GM20431 (cell line): ENCODE measurements at regions not wholly inside any gene's neighbourhood (a gene's known extent, or its start where the extent isn't known, plus 50 kb on each side); places are given as distances from the start of the nearest gene placed in this dataset.

Experiments
- in situ Hi-C: fragments of 300-500 bp; cut with MseI, MboI; formaldehyde crosslinking; loops from one replicate; pipeline ENCODE4 v1.15.0; 2020; ENCODE audit warnings: low sequenced_read_pairs; ENCODE audit not compliant: unreplicated experiment

DNA sequence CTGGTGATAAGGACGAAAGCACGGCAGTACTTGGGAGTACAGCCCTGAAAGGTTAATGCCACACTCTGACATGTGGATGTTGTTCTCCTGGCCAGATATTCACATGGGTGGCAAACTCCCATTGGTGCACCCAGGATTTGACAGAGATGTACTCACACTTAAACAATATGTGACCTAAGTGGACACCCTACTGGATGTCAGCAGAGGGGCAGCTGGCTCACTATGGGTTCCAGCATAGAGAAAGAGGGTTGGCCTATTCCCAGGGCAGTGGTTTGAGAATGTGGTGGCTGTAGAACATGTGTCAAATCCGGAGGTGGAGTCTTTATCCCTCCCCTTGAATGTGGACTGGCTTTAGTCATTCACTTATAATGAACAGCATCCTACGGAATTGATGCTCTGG, 333.2 kb downstream of the DHX35 start:
- in situ Hi-C loops, result no loop called here

DNA sequence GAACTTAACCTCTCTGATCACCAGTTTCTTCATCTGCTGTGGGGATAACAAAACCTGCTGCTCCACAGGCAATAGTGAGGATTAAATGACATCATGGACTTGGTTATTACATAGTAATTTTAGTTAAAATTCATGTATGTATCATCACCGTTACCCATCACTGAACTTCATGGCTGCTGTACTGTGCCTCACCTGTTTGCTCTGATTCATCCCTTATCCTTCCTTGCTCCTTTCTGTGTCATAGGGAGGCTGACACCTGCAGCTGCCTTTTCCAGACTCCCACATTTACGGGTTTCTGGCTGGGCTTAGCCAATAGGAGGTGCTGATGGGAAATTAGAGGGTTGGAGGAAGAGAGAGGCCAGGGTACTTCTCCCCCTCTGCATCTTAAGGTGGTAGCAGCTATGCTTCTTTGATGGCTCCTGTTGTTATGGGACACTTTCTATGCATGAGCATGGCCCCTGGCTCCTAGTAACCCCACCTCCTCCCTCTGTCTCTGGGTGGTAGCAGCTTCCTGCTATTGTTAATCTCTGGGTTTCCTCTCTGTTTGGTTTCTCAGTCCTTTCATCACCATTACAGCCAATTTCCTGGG, 332.1 kb downstream of the DHX35 start:
- in situ Hi-C loops, result no loop called here

DNA sequence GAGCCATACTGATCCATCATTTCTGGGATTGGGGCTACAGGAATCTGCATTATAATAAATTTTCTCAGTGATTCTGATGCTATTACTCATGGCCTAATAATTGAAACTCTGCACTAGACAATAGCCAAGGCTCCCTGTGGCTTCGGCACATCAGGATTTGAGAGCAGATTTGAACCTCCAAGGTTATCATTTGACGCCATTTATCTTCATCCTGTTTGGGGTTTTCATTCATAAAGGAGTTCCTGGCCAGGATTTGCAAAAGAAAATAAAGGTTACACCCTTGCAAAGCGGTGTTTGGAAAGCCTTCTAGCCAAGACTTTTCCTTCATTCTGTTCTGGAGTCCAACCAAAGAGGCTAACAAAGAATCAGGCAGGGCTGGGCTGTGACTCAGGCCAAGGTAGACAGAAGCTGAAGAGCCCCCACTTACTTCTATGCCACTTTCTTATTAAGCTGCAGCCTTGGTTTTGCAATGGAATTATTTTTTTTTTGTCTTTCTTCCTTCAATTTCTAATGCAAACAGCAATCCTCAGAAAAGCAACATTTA, 330.1 kb downstream of the DHX35 start:
- in situ Hi-C loops, result no loop called here

DNA sequence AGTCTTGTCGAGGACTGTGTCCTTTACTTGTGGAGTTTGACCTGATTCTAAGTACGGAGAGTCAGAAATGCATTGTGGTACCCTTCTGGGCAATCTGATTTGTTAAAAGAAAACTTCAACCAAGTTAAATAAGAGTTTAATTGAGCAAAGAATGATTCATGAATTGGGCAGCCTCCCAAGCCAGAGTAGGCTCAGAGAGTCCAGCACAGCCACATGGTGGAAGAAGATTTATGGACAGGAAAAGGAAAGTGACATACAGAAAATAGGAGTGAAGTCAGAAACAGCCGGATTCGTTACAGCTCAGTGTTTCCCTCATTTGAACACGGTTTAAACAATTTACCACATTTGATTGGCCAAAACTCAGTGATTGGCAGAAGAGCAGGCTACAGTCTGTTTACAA, 329.2 kb downstream of the DHX35 start:
- in situ Hi-C loops, result no loop called here

DNA sequence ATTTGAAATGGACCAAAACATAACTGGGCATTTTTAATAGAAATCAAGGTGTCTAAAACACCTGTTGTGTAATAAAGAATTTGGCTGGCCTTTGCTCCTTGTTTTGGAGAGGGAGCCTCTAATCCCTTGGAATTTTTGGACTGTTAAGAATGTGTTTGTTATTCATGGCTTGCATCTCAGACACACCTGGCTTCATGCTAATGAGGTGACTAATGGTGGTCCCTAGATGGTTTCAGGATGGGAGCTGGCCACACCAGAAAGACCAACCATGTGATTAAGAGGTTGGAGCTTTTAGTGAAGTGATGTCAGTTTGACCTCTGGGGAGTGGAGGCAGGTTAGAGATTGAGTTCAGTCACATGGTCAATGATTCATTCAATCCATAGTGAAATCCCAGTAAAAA, 328.4 kb downstream of the DHX35 start:
- in situ Hi-C loops, result no loop called here

DNA sequence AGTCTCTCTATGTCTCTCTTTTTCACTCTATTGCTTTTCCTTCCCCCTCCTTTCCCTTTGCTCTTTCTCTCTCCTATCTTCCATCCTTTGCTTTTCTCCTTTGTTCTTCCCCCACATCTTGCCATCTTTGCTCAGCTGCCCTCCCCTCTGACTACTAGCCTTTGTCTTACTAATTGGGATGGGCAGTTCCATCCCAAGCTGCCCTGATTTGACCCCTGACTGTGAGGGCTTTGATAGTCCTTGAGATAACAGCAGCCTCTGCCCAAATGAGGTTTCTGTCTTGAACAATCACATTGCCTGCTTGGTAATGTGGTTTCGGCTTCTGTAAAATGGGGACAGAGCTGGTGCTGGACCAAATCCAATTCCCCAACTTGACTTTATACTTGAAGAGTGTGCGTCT, 327.7 kb downstream of the DHX35 start:
- in situ Hi-C loops, result no loop called here

DNA sequence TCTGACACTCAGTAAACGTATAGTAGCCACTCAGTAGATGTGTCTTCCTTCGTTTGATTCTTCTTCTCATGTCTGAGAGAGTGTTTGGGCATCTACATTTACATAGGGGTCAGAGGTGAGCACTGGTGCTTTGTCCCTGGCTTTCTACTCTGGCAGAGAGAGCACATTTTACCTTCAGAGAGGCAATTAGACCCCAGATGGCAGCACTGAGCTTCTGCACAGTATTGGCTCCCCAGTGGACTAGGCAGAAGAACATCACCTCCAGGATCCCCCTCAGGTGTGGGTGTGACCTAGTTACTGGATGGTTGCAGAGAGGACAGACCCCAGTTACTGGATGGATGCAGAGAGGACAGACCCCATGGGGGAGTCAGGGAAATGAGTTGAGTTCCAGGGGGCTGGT, 327.2 kb downstream of the DHX35 start:
- in situ Hi-C loops, result no loop called here

DNA sequence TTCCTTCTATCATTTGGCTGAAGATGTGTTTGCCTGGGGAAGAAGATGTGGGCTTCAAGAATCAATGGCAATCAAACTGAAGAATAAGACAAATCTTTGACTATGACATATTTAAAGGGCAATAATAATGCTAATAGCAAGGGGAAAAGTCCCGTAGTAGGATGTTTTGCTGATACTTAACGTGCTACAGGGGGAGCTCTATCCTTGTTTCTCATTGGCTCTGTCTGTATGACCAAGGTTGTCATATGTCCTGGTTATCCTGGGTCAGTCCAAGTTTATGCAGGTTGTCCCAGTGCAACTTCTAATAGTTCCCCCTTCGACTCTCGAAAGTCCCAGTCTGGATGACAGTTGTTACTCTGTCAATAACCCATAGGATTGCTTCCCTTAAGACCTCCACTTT, 321.3 kb downstream of the DHX35 start:
- in situ Hi-C loops, result no loop called here

DNA sequence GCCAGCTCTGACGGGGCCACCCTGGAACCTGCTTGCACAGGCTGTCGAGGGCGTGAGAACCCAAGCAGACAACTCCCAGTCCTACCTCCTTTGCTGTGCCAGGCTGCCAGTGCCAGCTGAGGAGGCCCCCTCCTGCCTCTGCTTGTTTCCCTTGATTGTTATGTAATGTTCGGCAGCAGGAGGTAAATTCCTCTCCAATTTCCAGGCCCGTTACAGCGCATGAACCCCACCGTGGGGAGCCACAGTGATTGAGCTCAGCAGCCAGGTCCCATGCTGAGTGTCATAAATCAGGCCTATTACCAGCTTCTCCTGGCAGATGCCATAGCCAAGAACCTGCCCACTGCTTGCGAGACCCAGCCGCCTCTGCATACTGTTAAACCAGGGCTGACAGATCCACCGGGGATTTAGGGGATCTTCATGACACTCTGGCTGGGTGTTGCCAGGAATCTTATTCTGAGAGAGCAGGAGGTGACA, 320.5 kb downstream of the DHX35 start:
- in situ Hi-C loops, result no loop called here

DNA sequence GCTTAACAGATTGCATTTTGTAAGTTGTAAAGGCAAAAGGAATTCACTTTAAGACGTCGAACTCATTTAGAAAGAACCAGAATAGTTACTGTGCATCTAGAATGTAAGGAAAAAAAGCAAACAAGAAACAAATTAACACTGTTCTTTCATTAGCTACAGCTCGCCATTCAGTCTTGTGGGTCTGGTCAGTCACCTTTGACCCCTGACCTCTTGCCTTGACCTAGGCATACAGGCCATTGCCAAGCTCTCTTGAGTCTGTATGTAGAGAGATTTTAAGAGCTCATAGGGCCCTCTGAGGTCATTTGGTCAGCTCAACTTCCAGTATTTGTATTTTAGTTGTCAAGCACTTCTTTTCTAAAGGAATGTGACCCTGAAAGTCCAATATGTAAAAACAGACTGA, 318.7 kb downstream of the DHX35 start:
- in situ Hi-C loops, result no loop called here

DNA sequence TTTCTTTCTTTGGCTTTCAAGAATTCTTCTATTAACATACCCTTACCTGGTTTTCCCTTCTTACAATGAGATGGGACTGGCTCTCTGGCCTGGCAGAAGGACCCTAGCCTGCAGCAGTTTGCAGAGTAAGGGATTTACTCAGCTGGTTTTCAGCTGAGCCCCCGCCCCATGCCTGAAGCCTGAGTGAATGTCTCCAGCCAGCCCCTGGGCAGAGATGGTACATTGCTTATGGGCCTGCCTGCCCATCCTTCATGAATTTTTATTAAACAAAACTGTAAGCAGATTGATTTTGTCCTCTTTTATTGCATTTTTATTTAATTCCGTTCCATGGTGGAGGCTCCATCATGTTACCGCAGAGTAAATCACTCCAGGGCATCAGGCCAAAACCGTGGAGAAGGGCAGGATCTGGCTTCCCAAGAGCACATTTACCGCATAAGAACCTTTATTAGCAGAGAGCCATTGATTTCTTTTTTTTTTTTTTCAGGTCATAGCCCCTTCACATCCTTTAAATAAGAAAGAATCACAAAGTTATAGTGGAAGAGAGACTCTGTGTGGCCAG, 316.2 kb downstream of the DHX35 start:
- in situ Hi-C loops, result no loop called here

DNA sequence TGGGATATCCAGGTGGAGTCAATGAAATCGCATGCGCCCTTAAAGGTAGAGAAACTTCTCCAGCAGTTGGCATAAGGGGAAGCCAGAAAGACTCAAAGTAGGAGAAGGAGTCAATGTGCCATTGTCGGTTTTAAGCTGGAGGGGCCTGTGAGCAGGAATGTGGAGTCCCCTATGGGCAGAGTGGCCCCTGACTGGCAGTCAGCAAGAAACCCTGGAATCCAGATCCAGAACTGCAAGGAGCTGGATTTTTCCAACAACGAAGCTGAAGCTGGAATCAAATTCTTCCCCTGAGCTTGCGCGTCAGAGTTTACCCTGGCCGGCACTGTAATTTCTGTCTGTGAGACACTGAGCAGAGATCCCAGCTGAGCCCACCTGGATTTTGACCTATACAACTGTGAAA, 315.0 kb downstream of the DHX35 start:
- in situ Hi-C loops, result no loop called here

DNA sequence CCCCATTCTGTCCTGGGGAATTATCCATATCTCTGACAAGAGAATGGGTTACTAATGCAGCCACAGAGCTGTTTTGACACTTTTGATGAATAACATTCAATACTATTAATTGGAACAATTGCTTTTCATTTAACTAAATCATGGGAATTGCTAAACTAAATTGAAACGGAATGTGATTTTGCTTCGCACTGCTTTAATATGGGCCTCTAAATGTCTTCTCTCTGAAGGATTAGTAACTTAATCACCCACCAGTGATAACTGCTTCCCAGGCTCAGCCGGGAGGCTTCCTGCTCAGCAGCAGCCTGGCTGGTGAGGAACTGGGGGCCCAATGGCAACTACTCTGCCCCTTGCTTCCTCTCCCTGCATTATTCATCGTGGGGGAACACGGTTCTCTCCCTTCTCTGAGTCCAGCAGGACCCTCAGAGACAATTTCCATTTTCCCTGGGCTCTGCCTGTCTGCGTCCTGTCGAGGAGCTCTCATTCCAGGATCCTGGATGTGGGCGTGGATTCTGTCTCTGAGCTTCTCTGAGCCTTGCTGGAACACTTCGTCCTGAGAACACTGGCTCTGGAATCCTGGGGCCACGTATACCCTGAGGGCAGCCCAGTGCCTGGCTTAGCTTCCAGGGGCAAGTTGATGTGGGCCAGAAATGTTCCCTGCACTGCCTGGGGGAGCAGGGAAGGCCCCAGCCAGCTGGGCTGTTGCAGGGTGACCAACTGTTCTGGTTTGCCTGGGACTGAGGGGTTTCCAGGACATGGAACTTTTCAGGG, 308.9 kb downstream of the DHX35 start:
- in situ Hi-C loops, result loop anchor here (25.0 kb wide), 1 partner anchor 616 kb away; no protein-coding TSS in a partner anchor

DNA sequence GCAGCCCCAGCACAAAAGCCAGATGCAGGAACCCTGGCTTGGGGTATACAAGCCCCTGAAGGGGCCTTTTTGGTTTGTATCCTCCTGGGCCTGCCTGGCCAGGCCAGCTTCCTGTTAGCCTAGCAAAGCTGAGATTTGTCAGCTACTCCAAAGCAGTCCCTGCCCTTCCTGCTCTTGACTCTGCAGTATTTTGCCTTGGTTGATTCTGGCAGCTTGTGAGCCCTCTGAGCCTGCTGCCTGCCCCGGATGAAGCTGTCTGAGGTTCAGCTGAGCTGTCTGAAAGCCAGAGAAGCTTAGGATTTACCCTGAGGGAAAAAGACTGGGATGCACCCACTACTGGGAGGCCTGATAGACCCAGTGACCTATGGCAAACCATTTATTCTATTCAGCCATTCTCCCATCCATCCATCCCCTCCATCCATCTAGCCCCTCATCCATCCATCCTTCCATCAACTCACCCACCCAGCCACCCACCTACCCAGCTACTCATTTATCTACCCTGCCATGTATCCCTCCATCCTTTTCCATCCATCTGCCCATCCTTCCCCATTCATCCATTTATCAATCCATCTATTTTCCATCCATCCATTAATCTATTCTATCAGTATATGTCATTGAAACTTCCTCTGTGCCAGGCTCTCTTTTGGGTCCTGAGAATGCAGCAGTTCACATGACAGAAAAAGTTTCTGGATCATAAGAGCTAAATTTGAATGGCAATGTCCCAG, 307.5 kb downstream of the DHX35 start:
- in situ Hi-C loops, result loop anchor here (25.0 kb wide), 1 partner anchor 618 kb away; no protein-coding TSS in a partner anchor

DNA sequence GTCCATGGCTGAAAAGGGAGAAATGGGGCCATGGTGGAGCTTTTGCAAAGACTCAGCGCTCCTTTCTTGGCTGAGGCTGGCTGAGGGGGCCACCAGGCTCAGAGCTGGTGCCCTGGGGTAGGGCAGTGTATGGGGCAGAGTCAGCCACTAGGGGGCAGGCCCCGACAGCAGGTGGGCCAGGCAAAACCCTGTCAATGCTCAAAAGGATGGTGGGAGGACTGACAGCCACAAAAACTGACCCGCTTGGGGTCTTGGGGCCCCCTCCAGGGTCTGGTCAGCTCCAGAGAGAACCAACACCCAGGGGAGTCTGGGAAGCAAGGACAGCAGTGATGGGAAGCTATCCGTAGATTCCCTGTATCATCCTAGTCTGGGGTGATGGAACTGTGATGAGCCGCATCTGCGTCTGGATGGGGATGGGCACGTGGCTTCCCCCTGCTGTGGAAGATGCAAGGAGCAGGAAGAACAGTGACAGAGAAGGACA, 306.9 kb downstream of the DHX35 start:
- in situ Hi-C loops, result loop anchor here (25.0 kb wide), 1 partner anchor 618 kb away; no protein-coding TSS in a partner anchor

DNA sequence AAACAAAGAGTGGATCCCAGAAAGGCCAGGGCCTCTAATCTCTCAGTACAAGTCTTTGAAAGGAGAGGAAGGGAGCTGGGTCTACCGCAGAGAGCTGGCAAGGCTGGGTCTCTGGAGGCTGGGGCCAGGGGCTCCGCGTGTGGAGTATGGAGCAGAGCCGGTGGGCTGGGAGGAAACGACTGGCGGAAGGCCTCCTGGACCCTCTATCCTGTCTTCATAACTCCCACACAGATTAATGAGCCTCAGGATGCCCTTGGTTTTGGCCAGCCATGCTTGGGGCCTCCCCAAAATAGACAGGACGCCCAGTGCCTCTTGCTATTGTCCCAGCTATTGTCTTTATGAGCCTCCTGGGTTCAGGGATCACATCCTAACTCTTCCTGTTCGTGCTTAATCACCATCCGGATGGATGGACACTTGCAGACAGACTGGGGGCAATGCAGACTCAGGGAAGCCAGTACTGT, 306.4 kb downstream of the DHX35 start:
- in situ Hi-C loops, result loop anchor here (25.0 kb wide), 1 partner anchor 619 kb away; no protein-coding TSS in a partner anchor

DNA sequence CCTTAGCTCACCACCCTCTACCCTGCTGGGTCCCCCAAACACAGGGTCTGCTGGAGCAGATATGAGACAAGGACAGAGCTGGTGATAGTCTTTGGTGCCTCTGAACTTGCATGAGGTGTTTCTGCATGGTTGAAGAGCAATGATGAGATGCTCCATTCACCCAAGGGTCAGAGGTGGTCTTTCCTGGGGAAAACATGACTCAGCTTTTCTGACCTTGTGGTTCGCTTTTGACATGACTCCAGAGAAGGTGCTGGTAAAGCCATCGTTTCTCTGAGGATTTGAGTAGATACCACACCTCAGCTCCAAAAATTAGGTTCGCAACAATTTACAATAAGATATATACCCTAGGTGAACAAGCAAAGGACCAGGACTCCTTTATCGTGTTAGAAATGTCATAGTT, 304.8 kb downstream of the DHX35 start:
- in situ Hi-C loops, result loop anchor here (25.0 kb wide), 1 partner anchor 620 kb away; no protein-coding TSS in a partner anchor

DNA sequence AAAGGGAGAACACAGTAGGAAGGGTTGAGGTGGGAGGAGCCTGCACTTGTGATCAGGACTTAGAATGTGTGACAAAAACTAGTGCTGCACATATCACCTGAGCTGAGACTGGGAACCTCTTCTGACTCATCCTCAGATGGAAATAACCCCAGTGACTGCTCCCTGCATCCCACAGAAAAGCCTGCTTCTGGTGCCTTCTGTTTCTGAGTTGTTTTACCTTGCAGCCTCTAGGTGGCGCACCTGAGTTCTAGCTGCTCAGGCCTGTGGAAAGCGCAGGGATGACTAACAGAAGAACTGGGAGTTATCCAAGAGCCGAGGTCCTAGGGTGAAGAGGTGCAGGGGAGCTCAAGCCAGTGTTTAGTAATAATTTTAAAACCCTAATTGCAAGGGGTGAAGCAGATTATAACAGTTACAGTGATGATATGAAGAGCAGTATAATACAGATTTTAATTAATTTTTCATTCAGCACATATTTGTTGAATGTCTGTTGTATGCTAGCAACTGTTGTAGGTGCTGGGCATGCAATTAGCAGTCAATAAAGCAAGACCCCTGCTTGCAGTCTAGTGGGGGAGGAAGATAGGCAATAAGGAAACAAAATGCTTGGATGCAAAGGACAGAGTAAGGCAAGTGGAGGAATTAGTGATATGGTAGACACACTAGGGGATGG, 302.5 kb downstream of the DHX35 start:
- in situ Hi-C loops, result loop anchor here (25.0 kb wide), 1 partner anchor 623 kb away; no protein-coding TSS in a partner anchor

DNA sequence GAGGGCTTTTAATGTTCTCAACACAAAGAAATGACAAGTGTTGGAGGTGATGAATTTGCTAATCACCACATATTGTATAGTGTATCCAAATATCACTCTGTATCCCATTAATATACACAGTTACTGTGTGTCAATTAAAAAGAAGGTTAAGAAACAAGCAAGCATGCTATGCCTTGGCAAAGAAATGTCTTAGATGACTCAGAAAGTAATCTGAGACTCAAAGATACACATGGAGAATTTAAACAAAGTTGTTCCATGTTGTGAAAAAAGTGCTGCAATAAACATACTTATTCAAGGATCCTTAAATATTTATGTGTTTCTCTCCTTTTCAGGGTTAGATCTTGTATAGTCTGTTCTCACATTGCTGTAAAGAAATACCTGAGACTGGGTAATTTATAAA, 300.9 kb downstream of the DHX35 start:
- in situ Hi-C loops, result loop anchor here (25.0 kb wide), 1 partner anchor 624 kb away; no protein-coding TSS in a partner anchor
